HG03432 (cell line): ENCODE measurements at regions not wholly inside any gene's neighbourhood (a gene's known extent, or its start where the extent isn't known, plus 50 kb on each side); places are given as distances from the start of the nearest gene placed in this dataset.
"Not testable (repeated sequence)": the region's sequence is repeated elsewhere in the genome, so short reads cannot be mapped to it uniquely, and the experiment has no call there.

Source experiments
- ATAC-seq: cut with Tn5 transposase; IDR thresholded peaks from one replicate; pipeline ENCODE4 v1.9.1; 2021; ENCODE audit warnings: mild to moderate bottlenecking, moderate library complexity; ENCODE audit not compliant: unreplicated experiment

DNA sequence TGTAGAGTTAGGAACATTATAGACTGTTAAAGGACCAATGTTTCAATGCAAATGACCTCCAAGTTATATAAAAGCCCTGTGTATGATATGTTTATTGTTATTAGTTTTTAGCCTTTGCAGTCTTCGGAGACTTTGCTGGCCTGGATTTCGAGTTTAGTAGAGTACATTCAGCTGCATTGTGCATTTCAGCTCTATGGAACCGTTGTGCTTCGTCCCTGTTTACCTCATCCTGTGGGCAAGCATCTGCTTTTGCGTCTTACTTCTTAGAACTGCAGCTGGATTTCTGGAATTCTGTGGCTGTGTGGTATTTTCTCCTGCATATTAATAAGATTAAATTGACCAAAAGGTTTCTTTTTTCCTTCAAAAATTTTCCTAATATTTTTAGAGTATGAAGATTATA, 138.6 kb downstream of the KCNRG start:
- no peak for ATAC-seq

DNA sequence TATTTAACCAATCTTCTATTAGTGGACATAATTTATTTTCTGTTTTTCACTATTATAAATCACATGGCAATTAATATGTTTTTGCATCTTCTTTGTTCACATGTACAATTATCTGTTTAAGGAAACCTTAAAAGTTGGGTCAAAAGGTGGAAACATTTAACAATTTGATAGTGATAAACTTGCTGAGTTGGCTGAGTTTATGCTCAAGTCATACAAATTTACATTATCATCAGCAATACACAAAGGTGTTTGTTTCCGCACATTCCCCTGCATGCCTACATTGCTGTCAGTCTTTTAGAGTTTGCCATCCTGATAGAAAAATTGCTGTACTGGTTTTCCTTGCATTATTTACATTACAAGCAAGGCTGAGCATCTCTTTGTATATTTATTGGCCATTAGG, 139.5 kb downstream of the KCNRG start:
- no peak for ATAC-seq

DNA sequence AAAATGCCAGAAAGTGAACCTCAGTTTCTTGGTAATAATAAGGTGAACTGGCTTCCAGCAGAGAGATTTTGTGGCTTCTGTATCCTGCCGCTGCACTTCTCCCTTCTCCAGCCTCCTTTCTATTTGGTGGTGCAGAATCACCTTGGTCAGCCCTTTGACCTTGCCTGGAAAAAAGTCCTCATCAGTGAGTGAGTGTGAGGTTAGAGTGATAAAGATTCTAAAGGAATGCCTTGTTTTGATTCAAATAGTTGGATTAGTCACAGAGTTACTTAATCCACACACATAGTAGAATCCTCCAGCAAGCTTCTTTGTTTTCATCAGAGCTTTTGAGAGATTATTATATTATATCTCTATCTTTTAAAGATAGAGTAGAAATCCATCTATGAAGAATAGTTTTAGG, 140.9 kb downstream of the KCNRG start:
- no peak for ATAC-seq

DNA sequence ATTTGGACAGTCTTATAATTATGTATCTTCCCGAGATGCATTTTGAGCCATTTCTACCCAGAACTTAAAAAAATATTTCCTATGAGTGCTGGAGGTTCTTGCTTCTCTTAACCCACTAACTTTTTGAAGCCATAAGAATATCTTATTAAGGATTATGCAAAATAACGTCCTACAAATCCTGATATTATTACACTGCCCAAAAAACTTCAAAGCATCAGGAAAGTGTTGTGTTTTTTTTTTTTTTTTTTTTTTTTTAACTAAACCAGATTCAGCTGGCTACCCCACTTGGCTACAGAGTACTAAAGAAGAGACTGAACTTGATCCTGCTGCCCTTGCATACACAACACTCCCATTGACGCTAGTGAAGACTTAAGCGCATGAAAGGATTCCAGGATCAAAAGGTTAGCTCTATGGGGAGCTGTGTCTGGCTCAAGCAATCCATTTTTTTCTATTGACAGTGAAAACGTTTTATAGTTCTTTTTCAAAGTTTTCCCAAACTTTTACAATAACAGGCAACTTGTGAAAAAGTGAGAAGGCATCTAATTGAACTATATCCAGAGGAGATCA, 141.4 kb downstream of the KCNRG start:
- no peak for ATAC-seq

DNA sequence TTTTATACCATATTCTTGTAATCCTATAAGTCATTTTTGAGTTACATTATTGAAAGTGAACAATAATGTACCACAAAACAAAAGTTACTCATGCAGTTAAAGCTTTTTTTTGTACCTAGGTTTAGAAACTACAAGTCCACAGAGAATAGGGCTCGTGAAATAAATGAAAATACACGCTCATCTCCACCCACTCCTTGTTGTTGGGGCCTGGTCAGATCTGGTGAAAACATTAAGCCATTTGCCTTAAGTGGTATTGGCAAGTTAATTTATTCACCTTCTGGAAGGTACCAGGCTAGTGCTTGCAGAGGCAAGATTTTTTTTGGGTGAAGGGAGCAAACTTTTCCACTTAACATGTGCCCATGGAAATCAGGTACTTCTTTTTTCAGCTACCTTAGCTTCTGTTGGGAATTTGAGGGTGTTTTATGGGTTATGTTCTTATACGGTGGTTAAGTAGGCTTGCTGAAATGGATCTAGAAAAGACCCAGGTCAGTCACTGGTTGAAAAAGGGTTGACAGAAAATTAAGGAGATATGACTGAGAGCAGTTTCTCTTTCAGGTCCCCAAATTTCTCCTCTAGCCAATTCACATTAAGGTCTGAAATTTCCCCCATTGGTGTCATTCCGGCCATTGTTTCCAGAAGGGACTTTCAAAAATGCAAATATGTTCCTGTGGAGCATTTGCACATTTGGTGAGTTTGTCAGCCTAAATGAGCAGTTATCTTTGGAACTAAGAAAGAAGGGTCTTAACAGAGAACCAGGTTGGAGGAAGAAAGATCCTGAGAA, 143.3 kb downstream of the KCNRG start:
- no peak for ATAC-seq

DNA sequence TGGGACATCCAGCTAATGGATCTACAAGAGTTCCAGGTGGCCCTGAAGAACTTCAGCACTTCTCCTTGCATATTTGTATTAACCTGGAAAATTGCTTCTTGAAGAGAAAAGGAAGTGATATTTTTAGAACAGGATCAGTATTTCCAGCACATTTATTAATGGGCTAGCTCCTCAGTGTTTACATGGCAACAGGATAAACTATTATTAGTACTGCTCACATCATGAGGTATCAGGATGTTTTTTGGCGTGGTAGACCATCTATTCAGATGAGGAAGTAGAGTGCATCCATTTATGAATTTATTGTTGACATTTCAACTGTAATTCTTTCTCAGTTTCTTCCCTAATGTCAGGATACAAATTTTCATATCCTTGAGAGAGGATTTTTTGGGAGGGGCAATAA, 144.4 kb downstream of the KCNRG start:
- ATAC-seq: no peak

DNA sequence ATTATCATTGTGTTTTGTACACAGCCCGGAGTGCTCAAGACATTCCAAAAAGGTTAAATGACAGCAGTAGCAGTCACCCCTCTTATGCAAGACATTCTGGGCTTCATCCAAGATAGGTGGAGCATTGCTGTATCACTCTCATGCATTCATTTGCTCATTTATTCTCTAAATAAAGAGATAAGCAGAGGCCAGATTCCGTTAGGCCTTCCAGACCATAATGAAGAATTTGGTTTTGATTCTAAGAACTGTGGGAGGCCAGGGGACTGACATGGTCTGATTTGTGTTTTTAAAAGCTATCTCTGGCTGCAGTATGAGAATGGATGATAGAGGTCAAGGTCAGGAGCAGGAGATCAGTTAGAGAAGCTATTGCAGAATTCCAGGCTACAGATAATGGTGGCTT, 145.8 kb downstream of the KCNRG start:
- ATAC-seq: no peak

DNA sequence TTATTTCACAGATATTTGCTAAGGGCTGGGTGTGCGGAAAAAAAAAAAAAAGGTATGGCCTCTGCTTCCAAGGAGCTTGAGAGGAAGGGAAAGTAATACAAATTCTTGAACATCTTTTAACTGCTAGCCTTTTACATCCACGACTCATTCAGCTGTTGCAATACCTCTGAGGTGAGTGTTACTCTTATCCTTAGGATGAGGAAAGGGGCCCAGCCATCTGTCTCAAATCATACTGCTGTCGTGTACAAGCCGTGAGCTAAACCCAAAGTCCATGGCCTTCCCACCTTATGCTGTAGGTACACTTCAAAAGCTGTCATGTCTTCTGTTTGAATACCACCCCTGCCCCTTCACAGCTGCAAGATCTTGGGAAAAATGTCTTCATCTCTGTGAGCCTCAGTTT, 146.8 kb downstream of the KCNRG start:
- ATAC-seq: no peak

DNA sequence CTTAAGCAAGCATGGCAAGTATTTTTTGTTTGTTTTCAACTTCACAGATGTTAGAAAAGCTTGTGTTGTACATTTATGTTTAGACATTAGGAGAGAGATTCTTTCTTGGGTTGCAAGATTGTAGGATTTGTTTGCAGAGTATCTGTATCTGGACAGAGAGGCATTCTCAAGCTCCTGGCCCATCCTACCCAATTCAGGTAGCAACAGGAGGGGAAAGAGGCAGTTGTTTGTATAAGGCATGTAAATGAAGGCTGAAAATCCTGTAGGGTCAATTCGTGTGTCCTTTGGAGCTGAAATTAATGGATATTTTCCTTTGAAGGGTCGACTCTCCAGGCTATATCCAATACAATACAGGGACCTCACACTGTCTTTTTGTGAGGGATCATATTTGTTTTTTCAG, 147.3 kb downstream of the KCNRG start:
- no peak for ATAC-seq

DNA sequence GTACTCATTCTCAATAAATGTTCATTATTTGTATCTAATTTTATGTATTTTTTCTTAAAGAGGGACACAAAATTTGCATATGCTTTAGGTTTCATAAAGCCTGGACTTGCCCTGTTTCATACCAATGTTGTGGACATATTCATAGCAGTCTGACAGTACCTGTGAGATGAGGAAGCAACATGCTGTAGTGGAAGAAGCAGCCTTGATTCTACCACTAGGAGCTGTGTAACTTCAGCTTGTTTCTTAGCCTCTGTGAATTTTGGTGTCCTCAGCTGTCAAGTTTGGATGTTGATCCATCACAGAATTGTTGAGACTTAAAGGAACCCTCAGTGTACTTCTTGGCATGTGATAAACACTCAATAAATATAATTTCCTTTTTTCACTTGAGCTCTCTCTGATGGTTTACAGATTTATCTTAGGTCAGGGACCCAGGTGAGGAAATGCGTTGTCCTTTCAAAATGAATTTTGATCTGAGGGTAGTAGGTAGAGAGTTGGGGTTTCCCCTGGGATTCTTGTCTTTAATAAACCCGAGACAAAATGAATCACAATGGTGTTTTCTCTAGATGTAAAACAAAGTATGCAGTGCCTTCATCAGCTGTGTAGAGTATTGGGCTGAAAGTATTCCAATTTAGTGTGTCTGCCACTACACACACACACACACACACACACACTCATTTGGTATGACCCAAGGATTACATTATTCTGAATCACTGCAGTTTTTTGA, 152.1 kb downstream of the KCNRG start:
- ATAC-seq: no peak

DNA sequence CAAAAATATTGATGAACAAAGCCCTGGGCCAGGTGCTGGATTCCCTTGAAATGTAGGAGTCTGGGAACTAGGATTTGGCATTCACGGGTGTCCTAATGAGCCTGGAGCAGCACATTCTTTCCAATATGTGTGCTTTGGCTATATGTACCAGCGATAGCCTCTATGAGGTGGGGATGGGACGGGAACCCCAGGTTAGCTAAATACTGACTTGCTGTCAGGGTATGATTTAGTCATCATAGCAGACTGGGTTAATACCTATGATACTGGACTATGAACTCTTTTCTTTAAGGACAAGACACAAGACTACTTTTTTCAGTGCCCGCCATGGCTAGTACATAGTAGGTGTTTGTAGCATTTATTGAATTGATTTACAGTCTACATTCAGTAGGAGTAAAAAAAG, 152.7 kb downstream of the KCNRG start:
- ATAC-seq: no peak

DNA sequence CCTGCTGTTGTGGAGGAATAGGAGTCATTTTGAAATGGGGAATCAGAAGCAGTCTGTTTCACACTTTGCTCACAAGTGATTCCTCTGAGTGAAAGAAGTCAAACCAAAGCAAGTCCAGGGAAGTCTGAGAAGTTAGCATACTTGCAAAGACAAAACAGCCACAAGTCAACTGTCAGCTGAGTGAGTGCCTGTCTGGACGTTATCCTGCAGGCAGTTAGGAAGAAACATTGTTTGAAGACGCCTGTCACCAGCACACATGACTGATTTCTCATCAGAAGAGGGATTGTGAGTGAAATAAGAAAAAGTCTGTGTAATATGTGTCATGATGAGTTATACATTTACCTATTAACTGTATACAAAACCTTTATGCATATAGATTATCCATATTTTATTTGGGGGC, 153.5 kb downstream of the KCNRG start:
- ATAC-seq: no peak

DNA sequence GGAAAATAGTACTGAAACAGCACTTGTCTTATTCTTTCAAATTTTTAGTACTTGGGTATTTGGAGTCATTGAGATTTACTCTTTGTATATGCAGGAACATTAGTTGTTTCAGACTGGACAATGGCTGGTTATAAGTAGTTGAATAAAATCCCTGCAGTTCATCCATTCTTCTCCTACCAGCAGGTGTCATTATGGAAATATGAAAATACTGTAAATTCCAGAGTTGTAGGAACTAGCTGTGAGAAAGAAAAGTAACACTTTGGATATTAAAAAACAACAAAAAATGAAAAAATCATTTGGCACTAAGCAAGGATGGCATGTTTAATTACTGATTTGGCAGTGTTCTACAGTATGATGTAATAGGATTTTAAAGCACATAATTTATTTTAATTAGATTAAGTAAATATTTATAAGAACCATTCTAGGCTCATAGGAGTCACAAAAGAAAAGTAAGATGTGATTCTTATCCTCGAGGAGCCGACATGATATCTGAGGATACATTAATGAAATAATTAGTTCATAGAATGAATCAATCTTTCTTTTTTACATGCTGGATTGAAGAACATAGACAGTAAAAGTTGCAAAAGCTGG, 155.3 kb downstream of the KCNRG start:
- no peak for ATAC-seq

DNA sequence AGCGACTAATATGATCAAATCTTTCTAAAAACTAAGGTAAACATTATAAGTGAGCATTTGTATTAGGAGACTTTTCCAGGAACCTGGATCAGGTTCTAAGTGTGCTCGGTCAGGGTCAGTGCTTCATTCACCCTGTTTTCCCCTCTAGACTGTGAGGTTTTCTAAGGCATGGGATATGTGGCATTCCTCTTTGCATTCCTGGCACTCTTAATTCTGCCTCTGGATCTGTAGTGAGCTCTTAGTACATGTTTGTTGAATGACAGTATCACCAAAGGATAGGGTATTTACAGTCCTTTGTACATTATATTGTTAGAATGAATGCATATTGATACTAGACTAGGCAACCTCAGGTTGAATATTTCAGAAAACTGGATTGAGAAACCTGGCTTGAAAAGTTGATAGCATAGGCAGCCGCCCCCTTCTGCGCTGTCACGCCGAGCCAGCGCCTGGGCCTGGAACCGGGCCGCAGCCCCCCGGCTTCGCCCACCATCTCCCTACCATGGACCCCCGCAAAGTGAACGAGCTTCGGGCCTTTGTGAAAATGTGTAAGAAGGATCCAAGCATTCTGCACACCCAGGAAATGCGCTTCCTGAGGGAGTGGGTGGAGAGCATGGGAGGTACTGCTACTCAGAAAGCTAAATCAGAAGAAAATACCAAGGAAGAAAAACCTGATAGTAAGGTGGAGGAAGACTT, 156.5 kb downstream of the KCNRG start:
- no peak for ATAC-seq

DNA sequence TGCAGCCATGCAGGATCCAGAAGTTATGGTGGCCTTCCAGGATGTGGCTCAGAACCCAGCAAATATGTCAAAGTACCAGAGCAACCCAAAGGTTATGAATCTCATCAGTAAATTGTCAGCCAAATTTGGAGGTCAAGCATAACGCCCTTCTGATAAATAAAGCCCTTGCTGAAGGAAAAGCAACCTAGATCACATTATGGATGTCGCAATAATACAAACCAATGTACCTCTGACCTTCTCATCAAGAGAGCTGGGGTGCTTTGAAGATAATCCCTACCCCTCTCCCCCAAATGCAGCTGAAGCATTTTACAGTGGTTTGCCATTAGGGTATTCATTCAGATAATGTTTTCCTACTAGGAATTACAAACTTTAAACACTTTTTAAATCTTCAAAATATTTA, 157.8 kb downstream of the KCNRG start:
- not testable (repeated sequence) for ATAC-seq

DNA sequence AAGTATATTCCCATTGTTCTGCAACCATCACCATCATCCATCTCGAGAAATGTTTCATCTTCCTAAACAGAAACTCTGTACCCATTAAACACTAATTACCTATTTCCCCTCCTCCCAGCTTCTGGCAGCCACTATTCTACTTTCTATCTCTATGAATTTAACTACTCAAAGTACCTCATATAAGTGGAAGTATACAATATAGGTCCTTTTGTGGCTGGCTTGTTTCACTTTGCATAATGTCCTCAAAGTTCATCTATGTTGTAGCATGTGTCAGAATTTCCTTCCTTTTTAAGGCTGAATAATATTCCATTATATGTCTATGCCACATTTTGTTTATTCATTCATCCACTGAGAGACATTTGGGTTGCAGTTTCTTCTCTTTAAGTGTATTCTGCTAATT, 159.4 kb downstream of the KCNRG start:
- no peak for ATAC-seq

DNA sequence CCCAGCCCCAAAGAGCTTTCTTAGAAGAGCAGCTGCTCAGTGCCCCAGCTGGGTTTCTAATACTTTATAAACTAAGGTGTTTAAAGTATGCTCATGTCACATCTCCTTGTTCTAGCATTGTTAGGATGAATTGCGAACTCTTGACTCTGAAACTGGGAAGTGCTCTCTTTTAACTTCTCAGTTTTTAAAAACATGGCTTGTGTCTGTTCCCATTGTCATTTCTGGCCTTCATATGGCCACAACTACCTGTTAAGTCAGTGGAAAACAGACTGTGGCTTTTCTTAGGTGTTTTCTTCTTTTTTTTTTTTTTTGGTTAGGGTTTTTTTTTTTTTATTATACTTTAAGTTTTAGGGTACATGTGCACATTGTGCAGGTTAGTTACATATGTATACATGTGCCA, 164.7 kb downstream of the KCNRG start:
- no peak for ATAC-seq

DNA sequence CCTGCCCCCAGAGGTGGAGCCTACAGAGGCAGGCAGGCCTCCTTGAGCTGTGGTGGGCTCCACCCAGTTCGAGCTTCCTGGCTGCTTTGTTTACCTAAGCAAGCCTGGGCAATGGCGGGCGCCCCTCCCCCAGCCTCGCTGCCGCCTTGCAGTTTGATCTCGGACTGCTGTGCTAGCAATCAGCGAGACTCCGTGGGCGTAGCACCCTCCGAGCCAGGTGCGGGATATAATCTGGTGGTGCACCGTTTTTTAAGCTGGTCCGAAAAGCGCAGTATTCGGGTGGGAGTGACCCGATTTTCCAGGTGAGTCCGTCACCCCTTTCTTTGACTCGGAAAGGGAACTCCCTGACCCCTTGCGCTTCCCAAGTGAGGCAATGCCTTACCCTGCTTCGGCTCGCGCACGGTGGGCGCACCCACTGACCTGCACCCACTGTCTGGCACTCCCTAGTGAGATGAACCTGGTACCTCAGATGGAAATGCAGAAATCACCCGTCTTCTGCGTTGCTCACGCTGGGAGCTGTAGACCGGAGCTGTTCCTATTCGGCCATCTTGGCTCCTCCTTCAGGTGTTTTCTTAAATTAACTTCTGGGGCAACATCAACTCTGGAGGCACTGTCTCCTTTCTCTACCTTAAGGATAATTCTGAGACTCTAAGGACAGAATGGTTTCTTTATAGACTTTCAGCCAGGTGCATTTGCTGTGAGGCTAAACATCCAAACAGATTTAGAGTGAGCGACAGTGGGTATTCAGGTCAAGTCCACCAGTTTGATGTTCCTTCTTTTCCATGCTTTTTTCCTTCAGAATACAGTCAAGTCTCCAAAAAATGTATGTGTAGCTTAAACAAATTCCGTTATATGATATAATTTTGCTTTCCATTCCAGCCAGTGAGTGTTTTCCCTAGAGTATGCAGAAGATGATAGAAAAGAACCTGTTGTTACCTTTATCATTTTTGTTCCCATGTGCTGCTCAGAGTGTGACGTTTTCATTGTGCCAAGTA, 170.8 kb downstream of the KCNRG start:
- ATAC-seq: not testable (repeated sequence)

DNA sequence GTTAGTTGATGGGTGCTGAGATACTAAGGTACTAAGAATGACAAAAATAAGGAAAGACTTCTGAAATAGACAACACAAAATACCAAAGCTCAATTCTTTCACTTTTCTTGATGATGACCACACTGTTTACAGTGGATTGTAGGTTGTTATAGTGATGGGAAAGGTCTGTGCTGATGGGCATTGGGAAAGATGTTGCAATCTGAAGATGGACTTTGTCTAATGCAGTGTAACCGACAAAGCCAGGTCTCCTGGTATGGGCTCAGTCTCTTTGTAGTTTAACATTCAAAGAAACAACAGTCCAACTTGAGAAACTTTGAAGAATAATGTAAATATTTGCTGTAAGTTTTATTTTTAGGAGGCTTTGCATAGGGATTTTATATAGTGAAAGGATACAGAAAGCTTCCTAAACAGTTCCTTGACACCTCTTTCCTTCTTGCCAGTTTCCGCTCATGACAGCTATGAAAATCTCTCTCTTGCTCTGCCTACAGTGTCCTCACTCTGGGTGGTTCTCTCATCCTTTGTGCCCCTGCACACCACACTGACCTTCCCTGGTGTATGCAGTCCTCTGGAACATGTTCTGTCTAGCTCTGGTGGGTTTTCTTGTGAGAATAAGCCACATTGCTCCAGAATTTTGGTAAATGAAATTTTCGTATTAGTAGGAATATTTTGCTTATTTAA, 172.2 kb downstream of the KCNRG start:
- no peak for ATAC-seq

DNA sequence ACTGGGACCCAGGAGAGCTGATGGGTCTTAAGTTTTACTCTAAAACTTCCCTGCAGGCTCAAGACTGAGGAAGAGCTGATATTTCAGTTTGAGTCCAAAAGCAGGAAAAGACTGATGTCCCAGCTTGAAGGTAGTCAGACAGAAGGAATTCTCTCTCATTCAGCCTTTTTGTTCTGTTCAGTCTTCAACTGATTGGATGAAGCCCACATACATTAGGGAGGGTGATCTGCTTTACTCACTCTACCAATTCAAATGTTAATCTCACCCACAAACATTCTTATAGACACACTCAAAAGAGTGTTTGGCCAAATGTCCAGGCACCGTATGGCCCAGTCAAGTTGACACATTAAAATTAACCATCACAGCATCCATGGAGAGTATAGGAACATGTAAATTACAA, 173.5 kb downstream of the KCNRG start:
- ATAC-seq: no peak
